NCI-H2029 treated with DMSO at 0.1 percent for 48 hours (cell line): ENCODE measurements at regions not wholly inside any gene's neighbourhood (a gene's known extent, or its start where the extent isn't known, plus 50 kb on each side); places are given as distances from the start of the nearest gene placed in this dataset.
"Not testable (repeated sequence)": the region's sequence is repeated elsewhere in the genome, so short reads cannot be mapped to it uniquely, and the experiment has no call there.

Experiments used
- DNase-seq: peaks from one replicate; lab custom pipeline; 2025; lab: John Stamatoyannopoulos, UW

GRCh38 chr12:11978726-11979384, 91.9 kb upstream of the BCL2L14 start:
- no peak for DNase-seq

- no peak for DNase-seq
Observed at GRCh38 chr12:11980115-11980514, 90.6 kb upstream of the BCL2L14 start.

GRCh38 chr12:11981121-11981733, 89.5 kb upstream of the BCL2L14 start:
- no peak for DNase-seq

- DNase-seq = no peak
Observed at GRCh38 chr12:11984417-11984816, 86.3 kb upstream of the BCL2L14 start.

GRCh38 chr12:11986165-11986564, 84.6 kb upstream of the BCL2L14 start:
- peak; percentile 67 for DNase-seq

- DNase-seq = no peak
Observed at GRCh38 chr12:11987901-11988300, 82.8 kb upstream of the BCL2L14 start.

- DNase-seq = no peak
Observed at GRCh38 chr12:11991604-11992003, 79.1 kb upstream of the BCL2L14 start.

- DNase-seq = no peak
Observed at GRCh38 chr12:11992515-11992914, 78.2 kb upstream of the BCL2L14 start.

GRCh38 chr12:11998307-11998943, 72.3 kb upstream of the BCL2L14 start:
- DNase-seq = not testable (repeated sequence)

- DNase-seq = no peak
Observed at GRCh38 chr12:11998944-11999315, 71.8 kb upstream of the BCL2L14 start.

- no peak for DNase-seq
Observed at GRCh38 chr12:12003609-12004008, 67.1 kb upstream of the BCL2L14 start.

GRCh38 chr12:12004524-12004923, 66.2 kb upstream of the BCL2L14 start:
- DNase-seq = peak; percentile 26

GRCh38 chr12:12007001-12007712, 63.6 kb upstream of the BCL2L14 start:
- no peak for DNase-seq

- no peak for DNase-seq
Observed at GRCh38 chr12:12007713-12008231, 63.0 kb upstream of the BCL2L14 start.

GRCh38 chr12:12008232-12008850, 62.4 kb upstream of the BCL2L14 start:
- DNase-seq = peak; percentile 51

- peak; percentile 97 for DNase-seq
Observed at GRCh38 chr12:12008931-12009611, 61.7 kb upstream of the BCL2L14 start.

GRCh38 chr12:12009749-12010276, 60.9 kb upstream of the BCL2L14 start:
- DNase-seq = not testable (repeated sequence)

GRCh38 chr12:12010277-12011039, 60.3 kb upstream of the BCL2L14 start:
- DNase-seq = no peak

- no peak for DNase-seq
Observed at GRCh38 chr12:12011880-12012260, 58.9 kb upstream of the BCL2L14 start.

GRCh38 chr12:12015073-12015685, 55.6 kb upstream of the BCL2L14 start:
- DNase-seq = no peak
